Esophagus squamous epithelium (tissue), 4 donors: ENCODE measurements at regions not wholly inside any gene's neighbourhood (a gene's known extent, or its start where the extent isn't known, plus 50 kb on each side); places are given as distances from the start of the nearest gene placed in this dataset.
"Not testable (repeated sequence)": the region's sequence is repeated elsewhere in the genome, so short reads cannot be mapped to it uniquely, and the experiment has no call there.

Experiments used
- CTCF ChIP-seq, 6 experiments: fragments of 450-650 bp in 4 of 6; fragments of 200-600 bp in 2 of 6; sonication (generic) in 2 of 6; IDR thresholded peaks; one replicate each; pipeline ENCODE4 v1.5.1; 2016 to 2019; ENCODE audit warnings: antibody characterized with exemption in 6 of 6, mild to moderate bottlenecking in 4 of 6, moderate library complexity in 4 of 6
- POLR2A ChIP-seq, 4 donors: fragments of 450-650 bp; IDR thresholded peaks; one replicate each; pipeline ENCODE4 v1.6.1; 2017; ENCODE audit warnings: antibody characterized with exemption in 4 of 4, mild to moderate bottlenecking in 4 of 4, moderate library complexity in 3 of 4

DNA sequence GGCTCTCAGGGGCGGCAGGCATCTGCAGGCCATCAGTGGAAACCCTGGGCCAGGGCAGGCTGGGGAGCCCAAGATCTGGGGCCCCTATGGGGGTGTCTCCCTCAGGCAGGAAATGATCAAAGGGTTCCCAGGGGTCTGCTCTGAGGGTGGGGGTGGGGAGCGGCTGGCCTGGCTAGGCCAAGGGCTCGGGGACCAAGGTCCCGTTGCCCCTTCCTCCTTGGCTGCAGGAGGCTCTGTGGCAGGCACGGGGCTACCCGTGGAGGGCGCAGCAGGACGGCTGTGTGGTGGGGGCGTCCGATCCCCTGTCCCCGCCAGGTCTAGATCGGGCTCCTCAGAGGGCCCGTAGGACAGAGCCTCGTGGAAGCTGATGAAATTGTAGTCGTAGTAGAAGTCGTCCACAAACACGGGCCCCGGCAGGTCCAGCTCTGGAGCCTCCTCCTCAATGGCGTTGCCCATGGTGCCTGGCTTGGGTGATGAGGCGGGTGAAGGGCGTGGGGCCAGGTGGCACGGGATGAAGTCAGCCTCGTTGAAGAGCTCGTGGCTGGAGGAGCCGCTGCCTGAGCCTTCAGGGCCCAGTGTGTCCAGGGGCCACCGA, 117.8 kb upstream of the AKAP13 start:
- not testable (repeated sequence) for TF ChIP-seq CTCF, POLR2A (IDR thresholded peaks at IDR 0.05)
